ENCODE measurements at regions not wholly inside any gene's neighbourhood (a gene's known extent, or its start where the extent isn't known, plus 50 kb on each side); places are given as distances from the start of the nearest gene placed in this dataset.

DNA sequence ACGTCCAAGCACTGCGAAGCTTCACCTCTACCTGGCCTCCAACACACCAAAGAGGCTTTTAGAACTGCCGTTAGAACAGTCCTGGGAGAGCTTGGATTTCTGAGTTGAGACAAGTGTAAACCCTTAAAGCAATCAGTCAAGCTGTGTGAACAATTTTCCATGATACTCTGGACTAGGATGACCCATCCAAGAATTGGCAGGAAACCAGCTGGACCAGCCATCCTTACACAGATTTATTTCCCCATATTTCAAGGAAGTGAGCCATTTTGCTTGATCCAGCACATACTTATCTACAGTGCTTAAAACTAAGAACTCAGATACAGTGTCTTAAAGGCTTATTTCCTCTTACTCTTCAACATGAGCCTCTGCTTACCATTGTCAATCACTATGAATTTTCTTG lies 340.7 kb upstream of the HS3ST1 start:
- no peak for ATAC-seq (ENCODE audit: low read depth)
- Histone ChIP-seq H3K27me3 (replicated peaks in 1 of 4; ENCODE audit: control extremely low read depth in 1 of 4, control insufficient read depth in 3 of 4, insufficient read depth in 4 of 4, low read length in 3 of 4) (no peaks in the 10 kb centered on the region), H3K4me2 (replicated peaks; ENCODE audit: low read depth, low read length, poor library complexity, severe bottlenecking) (no peak overlapping the region), H3K4me3 (ENCODE audit: control extremely low read depth in 1 of 5, extremely low read depth in 1 of 5, insufficient read depth in 1 of 5, low read depth in 2 of 5, low read length in 4 of 5) (no peak overlapping the region), H3K4me1 (ENCODE audit: control insufficient read depth in 2 of 2, insufficient read depth in 2 of 2, low read length in 2 of 2) (no peaks in the 10 kb centered on the region), H3K27ac (ENCODE audit: low read length in 2 of 2) (no peak overlapping the region), H3K9ac (ENCODE audit: low read length) (no peak overlapping the region), H3K36me3 (replicated peaks in 1 of 2; ENCODE audit: control extremely low read depth in 1 of 2, control insufficient read depth in 1 of 2, extremely low read depth in 1 of 2, insufficient read depth in 2 of 2, low read length in 1 of 2) (no peaks in the 10 kb centered on the region), H3K79me2 (ENCODE audit: control insufficient read depth, insufficient read depth, low read length) (no peaks in the 10 kb centered on the region), H3K9me3 (ENCODE audit: control extremely low read depth in 1 of 3, control insufficient read depth in 2 of 3, insufficient read depth in 1 of 3, low read length in 2 of 3) (no peaks in the 10 kb centered on the region), H4K20me1 (ENCODE audit: control insufficient read depth, insufficient read depth, low read length, poor library complexity, severe bottlenecking) (no peaks in the 10 kb centered on the region), H2AFZ (ENCODE audit: insufficient read depth, low read depth, low read length, poor library complexity, severe bottlenecking) (no peak overlapping the region)
- intact Hi-C loops (cut with micrococcal nuclease) = loop anchor here (10.0 kb wide), 1 partner anchor 865 kb away; no protein-coding TSS in a partner anchor
- H3K4me1 Mint-ChIP-seq = no peaks in the 10 kb centered on the region
- ChIA-PET CTCF (interaction anchor here (2.4 kb wide), 1 partner anchor 9 kb away, joined by 8 read pairs; no protein-coding TSS in a partner anchor), POLR2A (no interaction called here)
- no peak overlapping the region for H3K27ac Mint-ChIP-seq
- WGBS (ENCODE audit: insufficient coverage) = no CpG with 5 or more reads among the region's 3 CpGs
- no peaks in the 10 kb centered on the region for H3K9me3 Mint-ChIP-seq (ENCODE audit: insufficient read depth)
- no peak for DNase-seq
- no peak overlapping the region for H3K4me3 Mint-ChIP-seq
- no peaks in the 10 kb centered on the region for H3K27me3 Mint-ChIP-seq
- TF ChIP-seq, protein P1, sequence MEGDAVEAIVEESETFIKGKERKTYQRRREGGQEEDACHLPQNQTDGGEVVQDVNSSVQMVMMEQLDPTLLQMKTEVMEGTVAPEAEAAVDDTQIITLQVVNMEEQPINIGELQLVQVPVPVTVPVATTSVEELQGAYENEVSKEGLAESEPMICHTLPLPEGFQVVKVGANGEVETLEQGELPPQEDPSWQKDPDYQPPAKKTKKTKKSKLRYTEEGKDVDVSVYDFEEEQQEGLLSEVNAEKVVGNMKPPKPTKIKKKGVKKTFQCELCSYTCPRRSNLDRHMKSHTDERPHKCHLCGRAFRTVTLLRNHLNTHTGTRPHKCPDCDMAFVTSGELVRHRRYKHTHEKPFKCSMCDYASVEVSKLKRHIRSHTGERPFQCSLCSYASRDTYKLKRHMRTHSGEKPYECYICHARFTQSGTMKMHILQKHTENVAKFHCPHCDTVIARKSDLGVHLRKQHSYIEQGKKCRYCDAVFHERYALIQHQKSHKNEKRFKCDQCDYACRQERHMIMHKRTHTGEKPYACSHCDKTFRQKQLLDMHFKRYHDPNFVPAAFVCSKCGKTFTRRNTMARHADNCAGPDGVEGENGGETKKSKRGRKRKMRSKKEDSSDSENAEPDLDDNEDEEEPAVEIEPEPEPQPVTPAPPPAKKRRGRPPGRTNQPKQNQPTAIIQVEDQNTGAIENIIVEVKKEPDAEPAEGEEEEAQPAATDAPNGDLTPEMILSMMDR (IDR thresholded peaks at IDR 0.05) = no peak
- TF ChIP-seq EZH2 (IDR thresholded peaks at IDR 0.05; ENCODE audit: borderline replicate concordance, insufficient read depth, low read depth, low read length, poor library complexity, severe bottlenecking) = no peak

DNA sequence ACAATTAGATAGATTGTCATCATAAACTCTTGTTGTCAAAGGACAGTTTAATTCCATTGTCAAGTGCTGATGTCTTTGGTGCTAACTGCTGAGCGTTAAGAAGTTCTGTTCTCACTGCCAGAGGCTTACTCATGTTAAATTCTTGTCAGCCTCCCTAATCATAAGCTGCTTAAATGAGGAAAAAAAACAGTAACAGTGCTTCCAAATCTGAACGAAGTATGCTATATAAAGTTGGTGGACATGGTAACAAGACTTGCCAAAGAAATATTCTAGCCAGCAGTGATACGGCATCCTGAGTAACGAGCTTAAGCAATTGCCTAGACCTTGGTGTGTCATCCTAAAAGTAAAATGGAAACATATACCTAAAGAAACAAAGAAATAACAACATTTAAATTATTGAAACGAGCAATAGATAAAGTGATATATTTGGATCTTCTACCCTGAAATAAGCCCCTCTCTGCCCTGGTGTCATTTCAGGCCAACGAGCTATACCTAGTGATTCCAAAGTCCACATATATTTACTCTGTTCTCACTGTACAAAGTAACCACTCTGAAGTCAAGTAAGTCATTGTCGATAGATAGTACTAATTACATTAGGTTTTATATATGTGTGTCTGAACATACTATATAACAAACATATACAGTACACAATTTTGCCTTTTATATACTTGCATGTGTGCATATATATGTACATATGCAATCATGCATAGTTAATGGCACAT lies 339.7 kb upstream of the HS3ST1 start:
- H3K27me3 ChIP-seq (replicated peaks in 1 of 4; ENCODE audit: control extremely low read depth in 1 of 4, control insufficient read depth in 3 of 4, insufficient read depth in 4 of 4, low read length in 3 of 4) = no peaks in the 10 kb centered on the region
- WGBS (ENCODE audit: insufficient coverage) = 83% methylated on average over 1 of the region's 7 CpGs
- no peaks in the 10 kb centered on the region for H3K27me3 Mint-ChIP-seq
- H2AFZ ChIP-seq (ENCODE audit: insufficient read depth, low read depth, low read length, poor library complexity, severe bottlenecking) = no peak overlapping the region
- H3K4me1 ChIP-seq (ENCODE audit: control insufficient read depth in 2 of 2, insufficient read depth in 2 of 2, low read length in 2 of 2) = no peaks in the 10 kb centered on the region
- no peak overlapping the region for H3K27ac ChIP-seq (ENCODE audit: low read length in 2 of 2)
- no peak for TF ChIP-seq EZH2 (IDR thresholded peaks at IDR 0.05; ENCODE audit: borderline replicate concordance, insufficient read depth, low read depth, low read length, poor library complexity, severe bottlenecking)
- TF ChIP-seq, protein P1 (IDR thresholded peaks at IDR 0.05) = no peak
- DNase-seq (no peak), ATAC-seq (ENCODE audit: low read depth) (no peak)
- no peaks in the 10 kb centered on the region for H3K79me2 ChIP-seq (ENCODE audit: control insufficient read depth, insufficient read depth, low read length)
- H3K9me3 ChIP-seq (ENCODE audit: control extremely low read depth in 1 of 3, control insufficient read depth in 2 of 3, insufficient read depth in 1 of 3, low read length in 2 of 3) = no peaks in the 10 kb centered on the region
- H3K4me2 ChIP-seq (replicated peaks; ENCODE audit: low read depth, low read length, poor library complexity, severe bottlenecking) = no peak overlapping the region
- H3K36me3 ChIP-seq (replicated peaks in 1 of 2; ENCODE audit: control extremely low read depth in 1 of 2, control insufficient read depth in 1 of 2, extremely low read depth in 1 of 2, insufficient read depth in 2 of 2, low read length in 1 of 2) = no peaks in the 10 kb centered on the region
- no peaks in the 10 kb centered on the region for H3K4me1 Mint-ChIP-seq
- no peak overlapping the region for H3K4me3 Mint-ChIP-seq
- H3K9me3 Mint-ChIP-seq (ENCODE audit: insufficient read depth) = no peaks in the 10 kb centered on the region
- intact Hi-C loops (cut with micrococcal nuclease) = loop anchor here (10.0 kb wide), 1 partner anchor 866 kb away; no protein-coding TSS in a partner anchor
- no peak overlapping the region for H3K9ac ChIP-seq (ENCODE audit: low read length)
- no peaks in the 10 kb centered on the region for H4K20me1 ChIP-seq (ENCODE audit: control insufficient read depth, insufficient read depth, low read length, poor library complexity, severe bottlenecking)
- CTCF ChIA-PET = interaction anchor here (2.4 kb wide), 1 partner anchor 10 kb away, joined by 8 read pairs; no protein-coding TSS in a partner anchor
- no peak overlapping the region for H3K4me3 ChIP-seq (ENCODE audit: control extremely low read depth in 1 of 5, extremely low read depth in 1 of 5, insufficient read depth in 1 of 5, low read depth in 2 of 5, low read length in 4 of 5)
- no peak overlapping the region for H3K27ac Mint-ChIP-seq
- POLR2A ChIA-PET = no interaction called here

All from B cell (primary cell).